A549 (cell line): ENCODE measurements at regions not wholly inside any gene's neighbourhood (a gene's known extent, or its start where the extent isn't known, plus 50 kb on each side); places are given as distances from the start of the nearest gene placed in this dataset.

ENCODE experiments used
- ATAC-seq, 2 experiments: fragments of 200-7000 bp in 1 of 2; fragments of >200 bp in 1 of 2; cut with Nextera tagmentation in 1 of 2; cut with Tn5 transposase in 1 of 2; 3 replicates each; pipeline versions ENCODE4 v1.8.0 to v1.9.1; 2018 to 2020; ENCODE audit warnings: mild to moderate bottlenecking in 1 of 2, moderate library complexity in 1 of 2
- CTCF ChIA-PET: fragments of 300-600 bp; sonication (Branson Sonifier 250); formaldehyde crosslinking; extraction: SDS; loops from one replicate; lab custom pipeline; 2021; ENCODE audit warnings: antibody characterized with exemption, inconsistent platforms; lab: Yijun Ruan, JAX
- POLR2A ChIA-PET: fragments of 350-600 bp; formaldehyde crosslinking; extraction: SDS; loops from one replicate; lab custom pipeline; 2021; ENCODE audit warnings: antibody characterized with exemption, inconsistent platforms; lab: Yijun Ruan, JAX
- DNase-seq, 2 experiments: peaks; one replicate each; pipeline versions ENCODE4 v3.0.0 to v3.0.0-alpha.2; 2011 to 2016; ENCODE audit warnings: low read depth in 1 of 2, low spot score in 1 of 2
- FAIRE-seq: peaks from 2 replicates; lab custom pipeline; 2011; peaks lifted over from hg19 to GRCh38; lab: Jason Lieb, UNC
- H3K27ac ChIP-seq, 2 experiments: fragments of >200 bp; sonication (Bioruptor Twin); formaldehyde crosslinking; 3 replicates each; pipeline ENCODE4 v1.5.1; 2016 to 2017
- H3K4me1 ChIP-seq: fragments of >200 bp; sonication (Bioruptor Twin); formaldehyde crosslinking; 3 replicates; pipeline ENCODE4 v1.6.1; 2016
- H3K4me2 ChIP-seq: fragments of >200 bp; sonication (Bioruptor Twin); formaldehyde crosslinking; 3 replicates; pipeline ENCODE4 v1.6.1; 2016
- H3K4me3 ChIP-seq: fragments of >200 bp; sonication (Bioruptor Twin); formaldehyde crosslinking; 3 replicates; pipeline ENCODE4 v1.5.1; 2016
- H3K9me3 ChIP-seq: fragments of >200 bp; sonication (Bioruptor Twin); formaldehyde crosslinking; 3 replicates; pipeline ENCODE4 v1.6.1; 2016
- ATOH8 ChIP-seq: fragments of 250-450 bp; sonication (Bioruptor Pico); IDR thresholded peaks from 2 replicates; pipeline ENCODE4 v1.5.0; 2020; ENCODE audit warnings: low read depth, mild to moderate bottlenecking, moderate library complexity
- CBX2 ChIP-seq: fragments of 200-600 bp; sonication (generic); IDR thresholded peaks from 2 replicates; pipeline ENCODE4 v1.6.1; 2016; ENCODE audit warnings: low read depth, mild to moderate bottlenecking, borderline replicate concordance
- CBX8 ChIP-seq: fragments of 200-600 bp; sonication (generic); IDR thresholded peaks from 2 replicates; pipeline ENCODE4 v1.6.1; 2016
- CEBPB ChIP-seq, 2 experiments: fragments of >200 bp in 1 of 2; sonication (Bioruptor Twin) in 1 of 2; formaldehyde crosslinking in 1 of 2; IDR thresholded peaks; 2 replicates each; pipeline ENCODE4 v1.6.1; 2012 to 2016
- CTCF ChIP-seq: fragments of >200 bp; sonication (Bioruptor Twin); formaldehyde crosslinking; IDR thresholded peaks from 3 replicates; pipeline ENCODE4 v1.5.1; 2016
- EHMT2 ChIP-seq: fragments of 200-600 bp; sonication (generic); IDR thresholded peaks from 2 replicates; pipeline ENCODE4 v1.6.1; 2016; ENCODE audit warnings: antibody characterized with exemption, low read depth, mild to moderate bottlenecking, moderate library complexity
- ESRRA ChIP-seq: fragments of 150-350 bp; IDR thresholded peaks from 2 replicates; pipeline ENCODE4 v1.6.1; 2014; ENCODE audit warnings: mild to moderate bottlenecking, low read length, borderline replicate concordance
- FOSL2 ChIP-seq, 2 experiments: fragments of 450-650 bp in 1 of 2; fragments of >200 bp in 1 of 2; sonication (Bioruptor Twin) in 1 of 2; formaldehyde crosslinking; IDR thresholded peaks; 2 replicates each; pipeline versions ENCODE4 v1.5.0 to v1.6.1; 2016 to 2020; ENCODE audit warnings: mild to moderate bottlenecking in 1 of 2, moderate library complexity in 1 of 2
- FOXS1 ChIP-seq: fragments of 250-450 bp; sonication (Bioruptor Pico); IDR thresholded peaks from 2 replicates; pipeline ENCODE4 v1.5.0; 2020; ENCODE audit warnings: mild to moderate bottlenecking, moderate library complexity
- HDAC2 ChIP-seq: fragments of 200-600 bp; sonication (generic); IDR thresholded peaks from 2 replicates; pipeline ENCODE4 v1.6.1; 2016
- HES2 ChIP-seq: fragments of >200 bp; sonication (Bioruptor Twin); formaldehyde crosslinking; IDR thresholded peaks from 2 replicates; pipeline ENCODE4 v1.6.1; 2016
- HMGXB4 ChIP-seq: fragments of 250-450 bp; sonication (Bioruptor Pico); IDR thresholded peaks from 2 replicates; pipeline ENCODE4 v1.5.0; 2021; ENCODE audit warnings: mild to moderate bottlenecking, moderate library complexity, borderline replicate concordance
- HOXB13 ChIP-seq: fragments of 250-450 bp; sonication (Bioruptor Pico); IDR thresholded peaks from 2 replicates; pipeline ENCODE4 v1.5.0; 2020; ENCODE audit warnings: low read depth, mild to moderate bottlenecking, moderate library complexity
- HOXB5 ChIP-seq: fragments of 250-450 bp; sonication (Bioruptor Pico); IDR thresholded peaks from 2 replicates; pipeline ENCODE4 v1.5.0; 2020; ENCODE audit warnings: mild to moderate bottlenecking, moderate library complexity
- KDM1A ChIP-seq: fragments of 200-600 bp; sonication (generic); IDR thresholded peaks from 2 replicates; pipeline ENCODE4 v1.6.1; 2016; ENCODE audit warnings: low read depth, mild to moderate bottlenecking
- MAFK ChIP-seq: fragments of 450-650 bp; IDR thresholded peaks from 2 replicates; pipeline ENCODE4 v1.6.1; 2014; ENCODE audit not compliant: partially characterized antibody
- MYC ChIP-seq: IDR thresholded peaks from 2 replicates; pipeline ENCODE4 v1.6.1; 2012; ENCODE audit warnings: mild to moderate bottlenecking, inconsistent platforms, low read length, improper control_type of control experiment, borderline replicate concordance
- NFE2L2 ChIP-seq: fragments of 150-350 bp; conservative IDR thresholded peaks from 2 replicates; pipeline ENCODE4 v1.6.1; 2014; ENCODE audit warnings: low read length
- NR3C1 ChIP-seq: fragments of >200 bp; sonication (Bioruptor Twin); formaldehyde crosslinking; IDR thresholded peaks from 3 replicates; pipeline ENCODE4 v1.6.1; 2017
- PHF8 ChIP-seq: fragments of 200-600 bp; sonication (generic); IDR thresholded peaks from 2 replicates; pipeline ENCODE4 v1.6.1; 2016; ENCODE audit warnings: low read depth, mild to moderate bottlenecking, antibody characterized with exemption, moderate library complexity, borderline replicate concordance
- POLR2AphosphoS2 ChIP-seq: conservative IDR thresholded peaks from 2 replicates; pipeline ENCODE4 v1.6.1; 2012; ENCODE audit warnings: low read length, improper control_type of control experiment, inconsistent platforms
- RCOR1 ChIP-seq: fragments of 150-350 bp; IDR thresholded peaks from 2 replicates; pipeline ENCODE4 v1.6.1; 2014; ENCODE audit warnings: antibody characterized with exemption, low read length, low read depth
- RFX5 ChIP-seq: fragments of 450-650 bp; IDR thresholded peaks from 2 replicates; pipeline ENCODE4 v1.7.1; 2014; ENCODE audit warnings: antibody characterized with exemption, mild to moderate bottlenecking, moderate library complexity
- TFCP2L1 ChIP-seq: fragments of 250-450 bp; sonication (Bioruptor Pico); IDR thresholded peaks from 2 replicates; pipeline ENCODE4 v1.5.0; 2021; ENCODE audit warnings: mild to moderate bottlenecking
- TP53 ChIP-seq: fragments of 250-450 bp; sonication (Bioruptor Pico); IDR thresholded peaks from 2 replicates; pipeline ENCODE4 v1.5.0; 2021; ENCODE audit warnings: mild to moderate bottlenecking, moderate library complexity
- ZSCAN20 ChIP-seq: fragments of 250-450 bp; sonication (Bioruptor Pico); IDR thresholded peaks from 2 replicates; pipeline ENCODE4 v1.8.0; 2022; ENCODE audit warnings: mild to moderate bottlenecking, moderate library complexity
- WGBS: methylation state at CpG from one replicate; pipeline ENCODE4 v1.1.6; 2017; ENCODE audit errors: missing lambda C conversion rate; 5-methylcytosine and 5-hydroxymethylcytosine counted together
- TF ChIP-seq, protein P1 (sequence below): IDR thresholded peaks from 2 replicates; pipeline ENCODE4 v1.6.1; 2012
- TF ChIP-seq, protein P2 (sequence below): IDR thresholded peaks from 2 replicates; pipeline ENCODE4 v1.6.1; 2012

DNA sequence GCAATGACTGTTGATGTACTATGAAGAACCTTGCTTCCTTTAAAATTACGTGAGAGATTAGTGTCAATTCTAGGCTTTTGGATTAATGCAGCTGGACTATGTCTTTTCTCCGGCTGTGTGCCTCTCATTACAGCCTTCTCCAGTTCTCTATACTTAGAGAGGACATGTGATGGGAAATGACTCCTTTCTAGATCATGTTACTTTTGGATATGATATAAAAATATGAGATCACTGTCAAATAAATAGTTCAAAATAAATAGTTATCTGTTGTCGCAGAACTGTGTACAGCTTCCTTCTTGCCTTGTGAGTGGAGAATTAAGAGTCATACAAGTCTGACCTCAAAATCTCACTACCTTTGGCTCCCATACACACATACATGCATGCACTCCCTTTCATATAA, 592.4 kb downstream of the DIPK2A start:
- Histone ChIP-seq H3K27ac (no peak overlapping the region), H3K4me2 (no peak overlapping the region), H3K9me3 (no peaks in the 10 kb centered on the region), H3K4me1 (no peaks in the 10 kb centered on the region), H3K4me3 (no peak overlapping the region)
- ChIA-PET CTCF (no interaction called here), POLR2A (no interaction called here)
- no peak for DNase-seq
- TF ChIP-seq HOXB13 (no peak), CEBPB (IDR thresholded peaks at IDR 0.05) (no peak), KDM1A (no peak), EHMT2 (no peak), POLR2AphosphoS2 (no peak), TP53 (CRISPR knock-in tag) (no peak), CBX8 (no peak), RFX5 (no peak), ESRRA (no peak), FOXS1 (CRISPR knock-in tag) (no peak), FOSL2 (IDR thresholded peaks at IDR 0.05) (no peak), FOSL2 (CRISPR knock-in tag; IDR thresholded peaks at IDR 0.05) (no peak), NFE2L2 (no peak), MYC (no peak), HOXB5 (CRISPR knock-in tag) (no peak)
- TF ChIP-seq, protein P1, sequence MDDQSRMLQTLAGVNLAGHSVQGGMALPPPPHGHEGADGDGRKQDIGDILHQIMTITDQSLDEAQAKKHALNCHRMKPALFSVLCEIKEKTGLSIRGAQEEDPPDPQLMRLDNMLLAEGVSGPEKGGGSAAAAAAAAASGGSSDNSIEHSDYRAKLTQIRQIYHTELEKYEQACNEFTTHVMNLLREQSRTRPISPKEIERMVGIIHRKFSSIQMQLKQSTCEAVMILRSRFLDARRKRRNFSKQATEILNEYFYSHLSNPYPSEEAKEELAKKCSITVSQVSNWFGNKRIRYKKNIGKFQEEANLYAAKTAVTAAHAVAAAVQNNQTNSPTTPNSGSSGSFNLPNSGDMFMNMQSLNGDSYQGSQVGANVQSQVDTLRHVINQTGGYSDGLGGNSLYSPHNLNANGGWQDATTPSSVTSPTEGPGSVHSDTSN: no peak
- ATAC-seq: no peak
- WGBS: 13% methylated on average over 3 of the region's 3 CpGs
- FAIRE-seq: no peak

DNA sequence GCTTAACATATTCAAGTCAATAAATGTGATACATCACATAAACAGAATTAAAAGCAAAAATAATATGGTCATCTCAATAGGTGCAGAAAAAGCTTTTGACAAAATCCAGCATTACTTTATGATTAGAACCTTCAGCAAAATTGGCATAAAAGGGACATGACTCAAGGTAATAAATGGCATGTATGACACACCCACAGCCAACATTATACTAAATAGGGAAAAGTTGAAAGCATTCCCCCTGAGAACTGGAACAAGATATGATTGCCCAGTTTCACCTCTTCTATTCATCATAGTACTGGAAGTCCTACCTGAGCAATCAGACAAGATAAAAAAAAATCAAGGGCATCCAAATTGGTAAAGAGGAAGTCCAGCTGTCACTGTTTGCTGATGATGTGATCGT, 594.7 kb downstream of the DIPK2A start:
- TF ChIP-seq HOXB13: no peak
- no peak for TF ChIP-seq ATOH8 (CRISPR knock-in tag)
- no peak for TF ChIP-seq HMGXB4 (CRISPR knock-in tag)
- TF ChIP-seq, all 56 proteins: peak for 0
- FAIRE-seq (no peak), DNase-seq (no peak), ATAC-seq (no peak)
- CTCF ChIA-PET: no interaction called here
- Histone ChIP-seq H3K9me3 (no peaks in the 10 kb centered on the region), H3K4me3 (no peak overlapping the region), H3K4me2 (no peak overlapping the region), H3K27ac (no peak overlapping the region), H3K4me1 (no peaks in the 10 kb centered on the region)
- POLR2A ChIA-PET: no interaction called here
- WGBS: 53% methylated on average over 1 of the region's 1 CpG

DNA sequence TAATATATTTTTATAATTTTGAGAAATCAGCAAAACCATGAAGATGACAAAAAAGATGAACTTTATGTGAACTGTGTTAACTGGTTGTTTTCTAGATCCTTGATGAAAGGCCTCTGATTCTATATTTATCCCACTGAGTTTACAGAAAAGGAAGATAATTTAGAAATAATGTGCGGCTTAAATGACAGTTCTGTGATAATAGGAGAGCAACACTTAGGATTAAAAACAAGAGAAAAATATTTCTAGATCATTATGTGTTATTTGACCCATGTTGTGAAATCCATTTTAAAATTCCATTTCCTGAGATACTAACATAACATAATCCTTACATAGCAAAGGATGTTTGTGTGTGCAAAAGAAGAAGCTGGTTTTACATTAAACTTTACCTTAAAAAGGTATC, 598.0 kb downstream of the DIPK2A start:
- no peak for TF ChIP-seq NR3C1
- TF ChIP-seq RCOR1: no peak
- TF ChIP-seq NFE2L2: no peak
- TF ChIP-seq POLR2AphosphoS2: no peak
- no peak for TF ChIP-seq HDAC2
- no peak for TF ChIP-seq MYC
- no peak for TF ChIP-seq EHMT2
- TF ChIP-seq TFCP2L1: no peak
- TF ChIP-seq CBX2: no peak
- no peak for TF ChIP-seq HES2
- TF ChIP-seq FOSL2 (IDR thresholded peaks at IDR 0.05): no peak
- TF ChIP-seq FOSL2 (CRISPR knock-in tag; IDR thresholded peaks at IDR 0.05): no peak
- TF ChIP-seq PHF8: no peak
- TF ChIP-seq HMGXB4 (CRISPR knock-in tag): no peak
- TF ChIP-seq MAFK: no peak
- no peak for TF ChIP-seq ZSCAN20 (CRISPR knock-in tag)
- TF ChIP-seq CTCF: no peak
- TF ChIP-seq, protein P2, sequence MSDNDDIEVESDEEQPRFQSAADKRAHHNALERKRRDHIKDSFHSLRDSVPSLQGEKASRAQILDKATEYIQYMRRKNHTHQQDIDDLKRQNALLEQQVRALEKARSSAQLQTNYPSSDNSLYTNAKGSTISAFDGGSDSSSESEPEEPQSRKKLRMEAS: no peak
- no peak for DNase-seq
- no peak overlapping the region for H3K4me2 ChIP-seq
- H3K4me1 ChIP-seq: no peaks in the 10 kb centered on the region
- 29% methylated on average over 1 of the region's 1 CpG for WGBS
- H3K4me3 ChIP-seq: no peak overlapping the region
- FAIRE-seq: no peak
- H3K27ac ChIP-seq: no peak overlapping the region
- no peak for ATAC-seq
- H3K9me3 ChIP-seq: no peaks in the 10 kb centered on the region
- ChIA-PET POLR2A (no interaction called here), CTCF (no interaction called here)
